Retinal pigment epithelial cell (primary cell): ENCODE measurements at regions not wholly inside any gene's neighbourhood (a gene's known extent, or its start where the extent isn't known, plus 50 kb on each side); places are given as distances from the start of the nearest gene placed in this dataset.
"Not testable (repeated sequence)": the region's sequence is repeated elsewhere in the genome, so short reads cannot be mapped to it uniquely, and the experiment has no call there.

Experiments
- DNase-seq: peaks from one replicate; pipeline ENCODE4 v3.0.0-alpha.2; 2010; ENCODE audit warnings: low read depth
- H3K4me3 ChIP-seq: 2 replicates; pipeline ENCODE4 v1.5.1; 2011; ENCODE audit warnings: mild to moderate bottlenecking, low read length, control low read depth, moderate library complexity
- TF ChIP-seq, protein P1 (sequence below): conservative IDR thresholded peaks from 2 replicates; pipeline ENCODE4 v1.5.1; 2011; ENCODE audit warnings: low read depth, low read length, control low read depth, inconsistent platforms

DNA sequence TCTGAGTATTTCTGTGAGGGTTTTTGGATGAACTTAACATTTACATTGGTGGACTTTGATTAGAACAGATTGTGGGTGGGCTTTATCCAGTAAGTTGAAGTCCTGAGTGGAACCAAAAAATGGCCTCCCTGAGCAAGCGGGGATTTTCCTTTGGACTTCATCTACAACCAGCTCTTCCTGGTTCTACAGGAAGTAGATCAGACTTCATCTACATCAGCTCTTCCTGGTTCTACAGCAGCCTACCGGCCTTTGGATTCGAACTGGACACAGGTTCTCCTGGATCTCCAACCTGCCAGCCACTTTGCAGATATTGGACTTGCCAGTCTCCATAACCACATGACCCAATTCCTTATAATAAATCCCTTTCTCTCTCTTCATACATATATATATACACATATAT is 79.9 kb upstream of the STK39 start:
- TF ChIP-seq, protein P1, sequence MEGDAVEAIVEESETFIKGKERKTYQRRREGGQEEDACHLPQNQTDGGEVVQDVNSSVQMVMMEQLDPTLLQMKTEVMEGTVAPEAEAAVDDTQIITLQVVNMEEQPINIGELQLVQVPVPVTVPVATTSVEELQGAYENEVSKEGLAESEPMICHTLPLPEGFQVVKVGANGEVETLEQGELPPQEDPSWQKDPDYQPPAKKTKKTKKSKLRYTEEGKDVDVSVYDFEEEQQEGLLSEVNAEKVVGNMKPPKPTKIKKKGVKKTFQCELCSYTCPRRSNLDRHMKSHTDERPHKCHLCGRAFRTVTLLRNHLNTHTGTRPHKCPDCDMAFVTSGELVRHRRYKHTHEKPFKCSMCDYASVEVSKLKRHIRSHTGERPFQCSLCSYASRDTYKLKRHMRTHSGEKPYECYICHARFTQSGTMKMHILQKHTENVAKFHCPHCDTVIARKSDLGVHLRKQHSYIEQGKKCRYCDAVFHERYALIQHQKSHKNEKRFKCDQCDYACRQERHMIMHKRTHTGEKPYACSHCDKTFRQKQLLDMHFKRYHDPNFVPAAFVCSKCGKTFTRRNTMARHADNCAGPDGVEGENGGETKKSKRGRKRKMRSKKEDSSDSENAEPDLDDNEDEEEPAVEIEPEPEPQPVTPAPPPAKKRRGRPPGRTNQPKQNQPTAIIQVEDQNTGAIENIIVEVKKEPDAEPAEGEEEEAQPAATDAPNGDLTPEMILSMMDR: no peak
- no peak for DNase-seq
- no peak overlapping the region for H3K4me3 ChIP-seq

DNA sequence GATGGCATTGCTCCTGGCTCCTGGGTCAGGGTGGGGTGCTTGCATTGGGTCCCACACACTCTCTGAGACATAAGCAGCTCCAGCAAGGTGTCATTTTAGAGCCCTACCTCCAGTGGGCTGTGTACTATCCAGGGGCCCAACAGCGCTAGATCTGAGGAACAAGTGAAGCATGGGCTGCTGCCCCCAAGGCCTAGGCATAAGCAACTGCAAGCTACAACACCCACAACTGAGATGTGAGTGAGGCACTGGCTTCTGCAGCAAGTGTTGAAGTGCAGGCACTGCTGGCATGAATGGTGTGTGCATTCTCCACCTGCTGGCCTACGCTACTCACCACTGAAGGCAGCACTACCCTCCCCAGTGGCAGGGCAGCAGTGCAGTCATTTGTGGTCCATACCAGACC is 81.0 kb upstream of the STK39 start:
- DNase-seq: no peak
- TF ChIP-seq, protein P1: no peak
- no peak overlapping the region for H3K4me3 ChIP-seq

DNA sequence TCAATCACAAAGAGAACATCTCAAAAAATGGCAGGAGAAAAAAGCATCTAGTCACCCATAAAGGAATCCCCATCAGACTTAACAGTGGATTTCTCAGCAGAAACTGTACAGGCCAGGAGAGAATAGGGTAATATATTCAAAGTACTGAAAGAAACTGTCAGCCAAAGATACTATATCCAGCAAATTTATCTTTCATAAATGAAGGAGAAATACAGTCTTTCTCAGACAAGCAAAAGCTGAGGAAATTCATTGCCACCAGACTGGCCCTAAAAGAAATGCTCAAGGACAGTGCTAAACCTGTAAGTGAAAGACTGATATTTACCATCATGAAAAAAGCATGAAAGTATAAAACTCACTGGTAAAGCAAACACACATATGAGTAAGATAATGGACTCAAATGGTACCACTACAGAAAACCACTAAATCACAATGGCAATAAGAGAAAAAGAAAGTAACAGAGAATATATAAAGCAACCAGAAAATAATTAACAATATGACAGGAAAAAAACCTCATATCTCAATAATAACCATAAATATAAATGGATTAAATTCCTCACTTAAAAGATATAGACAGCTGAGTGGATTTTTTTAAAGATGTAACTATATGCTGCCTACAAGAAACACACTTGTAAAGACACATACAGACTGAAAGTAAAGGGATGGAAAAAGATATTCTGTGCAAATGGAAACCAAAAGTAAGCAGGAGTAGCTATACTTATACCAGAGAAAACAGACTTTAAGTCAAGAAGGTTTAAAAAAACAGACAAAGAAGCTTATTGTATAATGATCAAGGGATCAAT is 83.4 kb upstream of the STK39 start:
- H3K4me3 ChIP-seq: no peak overlapping the region
- DNase-seq: no peak
- TF ChIP-seq, protein P1: no peak

DNA sequence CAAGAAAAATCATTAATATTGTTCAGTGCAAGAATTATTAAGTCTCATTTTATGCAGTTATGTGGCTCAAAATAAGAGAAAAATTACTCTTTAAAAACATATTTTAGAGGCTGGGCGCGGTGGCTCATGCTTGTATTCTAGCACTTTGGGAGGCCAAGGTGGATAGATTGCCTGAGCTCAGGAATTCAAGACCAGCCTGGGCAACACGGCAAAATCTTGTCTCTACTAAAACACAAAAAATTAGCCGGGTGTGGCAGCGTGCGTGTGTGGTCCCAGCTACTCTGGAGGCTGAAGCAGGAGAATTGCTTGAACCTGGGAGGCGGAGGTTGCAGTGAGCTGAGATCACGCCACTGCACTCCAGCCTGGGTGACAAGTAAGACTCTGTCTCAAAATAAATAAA is 87.9 kb upstream of the STK39 start:
- not testable (repeated sequence) for DNase-seq, H3K4me3 ChIP-seq

DNA sequence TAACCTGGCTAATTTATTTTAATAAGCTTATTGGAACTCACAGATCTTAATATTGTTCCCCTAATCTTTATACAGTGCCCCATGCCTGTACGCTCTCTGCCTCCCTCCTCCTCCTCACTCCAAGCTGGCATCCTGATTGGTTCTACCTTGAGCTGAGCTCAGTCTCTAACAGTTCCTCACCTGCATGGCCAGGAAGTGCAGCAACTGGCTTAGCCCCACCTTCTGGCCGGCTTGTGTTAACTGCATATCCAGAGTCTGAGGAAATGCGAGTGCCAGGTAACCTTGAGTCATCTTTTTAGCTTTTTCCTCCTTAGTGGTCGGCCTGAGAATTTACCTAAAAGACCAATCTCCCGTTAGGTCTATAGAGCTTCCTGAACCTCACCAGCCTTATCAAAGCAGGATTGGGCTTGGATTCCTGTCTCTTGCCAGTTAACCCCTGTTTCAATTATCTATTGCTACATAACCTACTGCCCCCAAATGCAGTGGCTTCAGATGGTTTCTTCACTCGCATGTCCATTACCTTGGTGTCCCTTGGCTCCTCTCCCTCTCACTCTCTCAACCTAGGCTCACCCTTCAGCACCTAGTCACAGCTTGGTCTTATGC is 89.5 kb upstream of the STK39 start:
- TF ChIP-seq, protein P1: peak; percentile 67
- DNase-seq: no peak
- no peak overlapping the region for H3K4me3 ChIP-seq

DNA sequence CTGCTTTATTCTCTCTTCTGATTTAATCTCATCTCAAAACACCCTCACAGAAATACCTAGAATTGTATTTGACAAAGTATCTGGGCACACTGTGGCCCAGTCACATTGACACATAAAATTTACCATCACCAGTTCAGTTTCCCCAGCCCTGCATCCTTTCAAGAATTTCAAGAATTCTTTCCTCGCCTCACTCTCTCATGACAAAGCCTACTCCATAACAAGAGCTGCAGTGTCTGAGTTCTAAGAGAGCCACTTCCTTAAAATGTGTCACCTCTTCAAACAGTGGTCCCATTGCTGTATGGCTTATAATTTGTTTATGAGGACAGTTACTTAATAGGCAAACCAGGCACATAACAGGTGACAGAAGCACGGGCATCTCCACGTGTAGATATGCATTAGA is 90.9 kb upstream of the STK39 start:
- no peak overlapping the region for H3K4me3 ChIP-seq
- no peak for DNase-seq
- TF ChIP-seq, protein P1: no peak

DNA sequence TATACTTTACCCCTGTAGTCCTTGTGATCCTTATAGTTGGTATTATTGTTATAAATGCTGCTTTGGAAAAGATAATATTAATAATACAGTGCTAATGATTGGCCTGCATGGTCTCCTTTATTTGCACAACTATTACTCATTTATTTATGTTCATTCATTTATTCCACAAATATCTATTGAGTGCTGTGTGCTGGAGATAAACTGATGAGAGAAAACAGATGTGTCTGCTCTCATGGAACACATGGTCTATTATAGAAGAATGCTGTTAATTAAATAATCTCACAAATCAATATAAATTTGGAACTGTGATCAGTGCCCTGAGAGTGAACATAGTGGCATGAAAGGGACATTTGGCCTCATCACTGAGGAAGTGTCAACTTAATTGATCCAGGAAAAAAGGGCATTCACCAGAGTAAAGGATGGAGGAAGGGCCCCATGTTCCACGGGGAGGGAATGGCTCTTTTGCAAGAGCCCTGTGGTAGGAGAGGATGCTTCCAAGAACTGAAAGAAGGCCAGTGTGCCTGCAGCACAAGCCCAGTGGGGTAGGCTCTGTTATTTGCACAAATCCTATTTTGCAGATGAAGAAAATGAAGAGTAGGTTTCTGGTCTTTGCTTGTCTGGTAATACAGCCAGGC is 91.5 kb upstream of the STK39 start:
- H3K4me3 ChIP-seq: no peak overlapping the region
- DNase-seq: no peak
- TF ChIP-seq, protein P1: no peak
